ENCODE measurements at regions not wholly inside any gene's neighbourhood (a gene's known extent, or its start where the extent isn't known, plus 50 kb on each side); places are given as distances from the start of the nearest gene placed in this dataset.
A peak's percentile ranks its signal among the peaks of the same experiment; 100 is the strongest.

DNA sequence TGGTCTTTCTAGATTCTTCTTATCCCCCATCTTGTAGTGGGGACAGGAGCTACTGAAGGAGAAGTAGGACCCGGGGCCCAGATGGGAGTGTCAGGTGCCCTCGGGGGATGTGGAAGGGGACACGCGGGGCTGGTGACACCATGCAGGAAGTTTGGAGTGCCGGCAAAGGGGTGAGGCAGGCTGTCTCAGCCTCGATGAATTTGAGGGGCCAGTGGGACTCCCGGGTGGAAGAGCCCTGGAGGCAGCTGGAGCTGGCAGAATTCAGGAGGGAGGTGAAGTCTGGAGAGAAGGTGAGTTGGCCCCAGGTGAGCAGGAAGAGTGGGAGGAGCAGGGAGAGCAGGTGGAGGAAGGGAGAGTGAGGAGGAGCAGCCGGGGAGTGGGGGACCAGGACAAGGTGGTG, 101.7 kb downstream of the CPZ start:
- no peak overlapping the region for H3K4me3 ChIP-seq (ENCODE audit: low read depth, low read length)
- no peaks in the 10 kb centered on the region for H3K36me3 ChIP-seq (ENCODE audit: control insufficient read depth, insufficient read depth, low read length)
- H3K27me3 ChIP-seq (ENCODE audit: control insufficient read depth, insufficient read depth, low read length) = no peaks in the 10 kb centered on the region
- no peak for TF ChIP-seq CTCF (IDR thresholded peaks at IDR 0.05; ENCODE audit: insufficient read depth, low read length, severe bottlenecking)
- FAIRE-seq = no peak
- no peak for DNase-seq (ENCODE audit: low read depth)

DNA sequence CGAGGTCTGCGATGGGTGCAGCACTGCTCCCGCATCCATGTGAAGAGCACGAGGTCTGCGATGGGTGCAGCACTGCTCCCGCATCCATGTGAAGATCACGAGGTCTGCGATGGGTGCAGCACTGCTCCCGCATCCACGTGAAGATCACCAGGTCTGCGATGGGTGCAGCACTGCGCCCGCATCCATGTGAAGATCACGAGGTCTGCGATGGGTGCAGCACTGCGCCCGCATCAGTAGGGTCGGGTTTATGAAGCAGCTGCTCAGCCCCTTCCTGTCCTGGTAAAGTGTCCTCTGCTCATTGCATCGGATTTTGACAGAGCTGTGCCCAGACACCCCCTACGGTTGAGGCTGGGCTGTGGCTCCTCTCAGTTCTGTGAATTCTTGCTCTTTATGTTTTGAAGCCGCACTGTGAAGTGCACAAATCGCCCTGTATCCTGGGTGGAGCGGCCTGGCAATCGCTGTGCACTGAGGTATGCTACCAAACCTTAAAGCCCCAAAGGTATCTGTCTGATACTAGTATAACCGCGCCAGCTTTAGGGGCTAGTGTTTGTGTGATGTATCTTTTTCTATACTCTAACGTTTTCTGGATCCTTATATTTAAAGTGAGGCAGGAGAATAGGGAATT, 98.7 kb downstream of the CPZ start:
- peak; percentile 7 for FAIRE-seq
- DNase-seq (ENCODE audit: low read depth) = no peak
- Histone ChIP-seq H3K27me3 (ENCODE audit: control insufficient read depth, insufficient read depth, low read length) (no peaks in the 10 kb centered on the region), H3K4me3 (ENCODE audit: low read depth, low read length) (no peak overlapping the region), H3K36me3 (ENCODE audit: control insufficient read depth, insufficient read depth, low read length) (no peaks in the 10 kb centered on the region)
- no peak for TF ChIP-seq CTCF (IDR thresholded peaks at IDR 0.05; ENCODE audit: insufficient read depth, low read length, severe bottlenecking)

- no peak overlapping the region for H3K4me3 ChIP-seq (ENCODE audit: low read depth, low read length)
- no peak for DNase-seq (ENCODE audit: low read depth)
- FAIRE-seq = peak; percentile 40
- no peak for TF ChIP-seq CTCF (IDR thresholded peaks at IDR 0.05; ENCODE audit: insufficient read depth, low read length, severe bottlenecking)
- H3K36me3 ChIP-seq (ENCODE audit: control insufficient read depth, insufficient read depth, low read length) = no peaks in the 10 kb centered on the region
- H3K27me3 ChIP-seq (ENCODE audit: control insufficient read depth, insufficient read depth, low read length) = no peaks in the 10 kb centered on the region
Observed at GRCh38 chr4:8690216-8691150, 97.9 kb downstream of the CPZ start.

- no peak for TF ChIP-seq CTCF (IDR thresholded peaks at IDR 0.05; ENCODE audit: insufficient read depth, low read length, severe bottlenecking)
- no peak for DNase-seq (ENCODE audit: low read depth)
- no peak for FAIRE-seq
- no peaks in the 10 kb centered on the region for H3K36me3 ChIP-seq (ENCODE audit: control insufficient read depth, insufficient read depth, low read length)
- H3K27me3 ChIP-seq (ENCODE audit: control insufficient read depth, insufficient read depth, low read length) = no peaks in the 10 kb centered on the region
- H3K4me3 ChIP-seq (ENCODE audit: low read depth, low read length) = no peak overlapping the region
Observed at GRCh38 chr4:8689741-8690140, 97.2 kb downstream of the CPZ start.

DNA sequence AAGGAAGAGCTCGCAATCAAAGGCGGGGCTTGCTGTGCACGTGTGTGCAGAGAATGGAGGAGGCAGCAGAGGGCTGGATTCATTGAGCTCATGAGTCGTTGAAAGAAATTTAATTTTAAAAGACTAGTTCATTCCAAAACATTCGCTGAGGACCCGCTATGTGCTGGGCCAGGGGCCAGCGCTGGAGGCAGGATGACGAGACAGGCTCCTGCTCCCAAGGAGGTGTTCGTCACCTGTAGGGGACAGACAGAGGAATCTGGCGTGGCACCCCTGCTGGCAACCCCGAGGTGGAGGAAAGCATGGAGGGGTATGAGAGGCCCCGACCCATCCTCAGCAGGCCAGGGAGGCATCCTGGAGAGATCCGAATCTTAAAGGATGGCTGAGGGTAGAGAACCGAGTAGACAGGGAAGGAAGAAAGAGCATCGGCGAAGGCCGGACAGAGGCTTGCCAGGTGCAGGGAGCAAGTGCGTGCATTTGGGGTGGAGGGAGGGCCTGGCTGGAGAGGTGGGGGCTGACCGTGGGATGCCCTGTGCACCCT, 96.4 kb downstream of the CPZ start:
- TF ChIP-seq CTCF (IDR thresholded peaks at IDR 0.05; ENCODE audit: insufficient read depth, low read length, severe bottlenecking) = no peak
- Histone ChIP-seq H3K27me3 (ENCODE audit: control insufficient read depth, insufficient read depth, low read length) (no peaks in the 10 kb centered on the region), H3K4me3 (ENCODE audit: low read depth, low read length) (no peak overlapping the region), H3K36me3 (ENCODE audit: control insufficient read depth, insufficient read depth, low read length) (no peaks in the 10 kb centered on the region)
- no peak for DNase-seq (ENCODE audit: low read depth)
- FAIRE-seq = no peak
